Endothelial cell (in vitro differentiated cells): ENCODE measurements at regions not wholly inside any gene's neighbourhood (a gene's known extent, or its start where the extent isn't known, plus 50 kb on each side); places are given as distances from the start of the nearest gene placed in this dataset.

Experiments
- DNase-seq: peaks from one replicate; pipeline ENCODE4 v3.0.0; 2021; ENCODE audit warnings: low spot score
- H3K27ac Mint-ChIP-seq: one replicate; pipeline ENCODE4 v1.8.0; 2021; ENCODE audit warnings: mixed read lengths, inconsistent platforms; ENCODE audit not compliant: unreplicated experiment
- H3K27me3 Mint-ChIP-seq: one replicate; pipeline ENCODE4 v1.8.0; 2021; ENCODE audit warnings: mild to moderate bottlenecking, moderate library complexity, mixed read lengths, inconsistent platforms; ENCODE audit not compliant: unreplicated experiment
- H3K36me3 Mint-ChIP-seq: one replicate; pipeline ENCODE4 v1.8.0; 2021; ENCODE audit warnings: mild to moderate bottlenecking, low read depth, mixed read lengths, inconsistent platforms; ENCODE audit not compliant: unreplicated experiment
- H3K4me1 Mint-ChIP-seq: one replicate; pipeline ENCODE4 v1.8.0; 2021; ENCODE audit warnings: mild to moderate bottlenecking, mixed read lengths, inconsistent platforms; ENCODE audit not compliant: unreplicated experiment
- H3K4me3 Mint-ChIP-seq: one replicate; pipeline ENCODE4 v1.8.0; 2021; ENCODE audit warnings: mild to moderate bottlenecking, mixed read lengths, inconsistent platforms; ENCODE audit not compliant: unreplicated experiment
- H3K9me3 Mint-ChIP-seq: one replicate; pipeline ENCODE4 v1.8.0; 2021; ENCODE audit warnings: mixed read lengths, inconsistent platforms; ENCODE audit not compliant: unreplicated experiment
- TF ChIP-seq, protein P1 (sequence below): fragments of 200-600 bp; sonication (generic); IDR thresholded peaks from one replicate; pipeline ENCODE4 v1.5.0; 2021; ENCODE audit warnings: antibody characterized with exemption; ENCODE audit not compliant: unreplicated experiment

GRCh38 chr2:120960770-120961366 is 225.2 kb downstream of the GLI2 start:
- Mint-ChIP-seq H3K4me3 (no peak overlapping the region), H3K9me3 (no peaks in the 10 kb centered on the region), H3K27ac (no peak overlapping the region), H3K27me3 (peaks cover 12% of the 10 kb centered on the region), H3K4me1 (peaks cover 7% of the 10 kb centered on the region), H3K36me3 (no peaks in the 10 kb centered on the region)
- TF ChIP-seq, protein P1, sequence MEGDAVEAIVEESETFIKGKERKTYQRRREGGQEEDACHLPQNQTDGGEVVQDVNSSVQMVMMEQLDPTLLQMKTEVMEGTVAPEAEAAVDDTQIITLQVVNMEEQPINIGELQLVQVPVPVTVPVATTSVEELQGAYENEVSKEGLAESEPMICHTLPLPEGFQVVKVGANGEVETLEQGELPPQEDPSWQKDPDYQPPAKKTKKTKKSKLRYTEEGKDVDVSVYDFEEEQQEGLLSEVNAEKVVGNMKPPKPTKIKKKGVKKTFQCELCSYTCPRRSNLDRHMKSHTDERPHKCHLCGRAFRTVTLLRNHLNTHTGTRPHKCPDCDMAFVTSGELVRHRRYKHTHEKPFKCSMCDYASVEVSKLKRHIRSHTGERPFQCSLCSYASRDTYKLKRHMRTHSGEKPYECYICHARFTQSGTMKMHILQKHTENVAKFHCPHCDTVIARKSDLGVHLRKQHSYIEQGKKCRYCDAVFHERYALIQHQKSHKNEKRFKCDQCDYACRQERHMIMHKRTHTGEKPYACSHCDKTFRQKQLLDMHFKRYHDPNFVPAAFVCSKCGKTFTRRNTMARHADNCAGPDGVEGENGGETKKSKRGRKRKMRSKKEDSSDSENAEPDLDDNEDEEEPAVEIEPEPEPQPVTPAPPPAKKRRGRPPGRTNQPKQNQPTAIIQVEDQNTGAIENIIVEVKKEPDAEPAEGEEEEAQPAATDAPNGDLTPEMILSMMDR: no peak
- DNase-seq: no peak

- Mint-ChIP-seq H3K9me3 (no peaks in the 10 kb centered on the region), H3K27me3 (peaks cover 13% of the 10 kb centered on the region), H3K4me3 (no peak overlapping the region), H3K4me1 (peaks cover 7% of the 10 kb centered on the region), H3K27ac (no peak overlapping the region), H3K36me3 (no peaks in the 10 kb centered on the region)
- no peak for DNase-seq
- TF ChIP-seq, protein P1: no peak
Observed at GRCh38 chr2:120961396-120961795, 225.7 kb downstream of the GLI2 start.

DNA sequence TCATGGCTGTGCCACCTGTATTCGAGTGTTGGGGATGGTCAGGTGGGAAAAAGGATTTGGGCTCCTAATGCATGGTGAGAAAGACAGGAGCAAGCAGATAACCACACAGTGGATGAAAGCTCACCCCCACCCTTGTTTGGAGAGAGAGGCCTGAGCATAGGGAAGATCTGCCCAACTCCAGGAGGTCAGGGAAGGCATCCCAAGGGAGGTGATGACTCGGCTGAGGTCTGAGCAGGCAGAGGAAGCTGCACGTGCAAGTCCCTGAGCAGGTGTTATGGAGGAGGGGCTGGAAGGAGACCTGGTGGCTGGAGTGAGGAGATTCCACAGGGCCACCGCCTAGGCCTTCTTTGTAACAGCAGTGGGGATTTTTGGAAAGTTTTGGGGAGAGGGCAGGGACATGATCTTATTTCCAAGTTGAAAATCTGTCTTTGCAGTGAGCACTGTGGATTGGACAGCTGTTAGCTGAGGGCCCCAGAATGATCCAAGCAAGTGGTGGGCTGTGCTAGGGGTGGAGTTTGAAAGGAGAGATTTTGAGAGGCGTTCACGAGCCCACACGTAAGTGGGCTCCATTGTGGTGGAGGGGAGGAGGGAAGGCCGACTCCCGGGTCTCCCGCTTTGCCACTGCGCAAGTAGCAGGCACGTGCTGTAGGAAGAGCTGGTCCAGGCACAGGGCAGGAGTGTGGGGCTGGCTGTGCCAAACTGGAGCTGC is 228.5 kb downstream of the GLI2 start:
- no peaks in the 10 kb centered on the region for H3K9me3 Mint-ChIP-seq
- no peak overlapping the region for H3K4me3 Mint-ChIP-seq
- peaks cover 2% of the 10 kb centered on the region for H3K4me1 Mint-ChIP-seq
- H3K36me3 Mint-ChIP-seq: no peaks in the 10 kb centered on the region
- DNase-seq: no peak
- no peak overlapping the region for H3K27ac Mint-ChIP-seq
- TF ChIP-seq, protein P1: no peak
- peaks cover 5% of the 10 kb centered on the region for H3K27me3 Mint-ChIP-seq

DNA sequence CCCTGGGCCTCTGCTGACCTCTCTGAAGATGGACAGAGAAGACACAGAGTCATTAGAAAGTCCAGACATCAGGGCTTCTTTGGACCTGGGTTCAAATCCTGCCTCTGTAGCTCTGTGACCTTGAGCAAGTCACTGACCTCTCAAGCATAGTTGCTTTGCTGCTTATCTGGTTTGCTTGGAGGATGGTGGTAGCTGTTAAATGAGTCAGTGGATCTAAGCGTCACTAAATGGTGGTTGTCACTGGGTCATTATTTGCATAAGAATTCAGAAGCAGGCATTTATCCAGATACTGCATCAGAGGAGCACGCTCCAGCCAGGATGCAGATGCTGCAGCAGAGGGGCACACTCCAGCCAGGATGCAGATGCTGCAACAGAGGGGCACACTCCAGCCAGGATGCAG is 229.2 kb downstream of the GLI2 start:
- Mint-ChIP-seq H3K4me1 (peaks cover 5% of the 10 kb centered on the region), H3K27me3 (peaks cover 7% of the 10 kb centered on the region), H3K4me3 (no peak overlapping the region), H3K36me3 (no peaks in the 10 kb centered on the region), H3K27ac (no peak overlapping the region), H3K9me3 (no peaks in the 10 kb centered on the region)
- TF ChIP-seq, protein P1: no peak
- no peak for DNase-seq
